NCI-H510A (cell line): ENCODE measurements at regions not wholly inside any gene's neighbourhood (a gene's known extent, or its start where the extent isn't known, plus 50 kb on each side); places are given as distances from the start of the nearest gene placed in this dataset.
"Not testable (repeated sequence)": the region's sequence is repeated elsewhere in the genome, so short reads cannot be mapped to it uniquely, and the experiment has no call there.

Experiments
- DNase-seq: peaks from one replicate; lab custom pipeline; 2025; lab: John Stamatoyannopoulos, UW

GRCh38 chr12:124218650-124219049 is 76.2 kb upstream of the RFLNA start:
- DNase-seq: not testable (repeated sequence)

GRCh38 chr12:124222368-124223245 is 72.3 kb upstream of the RFLNA start:
- no peak for DNase-seq

GRCh38 chr12:124223733-124224138 is 71.2 kb upstream of the RFLNA start:
- DNase-seq: not testable (repeated sequence)

GRCh38 chr12:124224535-124225110 is 70.3 kb upstream of the RFLNA start:
- no peak for DNase-seq

GRCh38 chr12:124225730-124226129 is 69.2 kb upstream of the RFLNA start:
- no peak for DNase-seq

GRCh38 chr12:124227951-124228711 is 66.8 kb upstream of the RFLNA start:
- no peak for DNase-seq

- DNase-seq: no peak
Observed at GRCh38 chr12:124229520-124229919, 65.4 kb upstream of the RFLNA start.

GRCh38 chr12:124230117-124230757 is 64.7 kb upstream of the RFLNA start:
- no peak for DNase-seq

- DNase-seq: no peak
Observed at GRCh38 chr12:124230789-124231188, 64.1 kb upstream of the RFLNA start.

GRCh38 chr12:124231980-124232653 is 62.8 kb upstream of the RFLNA start:
- peak; percentile 90 for DNase-seq

- DNase-seq: no peak
Observed at GRCh38 chr12:124232654-124232987, 62.3 kb upstream of the RFLNA start.

GRCh38 chr12:124233041-124233796 is 61.7 kb upstream of the RFLNA start:
- DNase-seq: no peak

- DNase-seq: no peak
Observed at GRCh38 chr12:124233846-124234640, 60.9 kb upstream of the RFLNA start.

GRCh38 chr12:124236625-124237031 is 58.3 kb upstream of the RFLNA start:
- no peak for DNase-seq

GRCh38 chr12:124238886-124239285 is 56.0 kb upstream of the RFLNA start:
- DNase-seq: no peak

- no peak for DNase-seq
Observed at GRCh38 chr12:124240493-124240892, 54.4 kb upstream of the RFLNA start.

GRCh38 chr12:124241776-124242528 is 52.9 kb upstream of the RFLNA start:
- DNase-seq: no peak

- DNase-seq: no peak
Observed at GRCh38 chr12:124242529-124243065, 52.3 kb upstream of the RFLNA start.

- no peak for DNase-seq
Observed at GRCh38 chr12:124243936-124244335, 51.0 kb upstream of the RFLNA start.
